ENCODE measurements at regions not wholly inside any gene's neighbourhood (a gene's known extent, or its start where the extent isn't known, plus 50 kb on each side); places are given as distances from the start of the nearest gene placed in this dataset.

DNA sequence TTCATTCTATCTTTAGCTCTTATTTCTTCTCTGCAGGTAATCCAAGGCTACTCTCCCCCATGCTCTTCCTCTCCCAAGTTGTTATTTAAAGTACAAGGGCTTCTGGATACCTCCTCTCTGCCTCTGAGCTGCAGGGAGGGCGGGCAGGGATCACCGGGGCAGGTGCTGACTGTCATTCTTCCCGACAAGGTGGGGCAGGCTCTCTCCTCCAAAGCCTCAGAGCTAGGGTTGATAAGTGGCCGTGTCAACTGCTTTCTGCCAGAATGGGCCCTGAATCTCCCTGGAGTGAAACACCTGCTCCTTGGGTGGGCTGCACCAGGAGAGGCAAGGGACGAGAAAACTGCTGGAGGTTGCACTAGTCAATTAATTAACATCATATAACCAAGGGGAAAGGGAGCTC lies 250.3 kb downstream of the SLC4A3 start:
- TF ChIP-seq, protein P1, sequence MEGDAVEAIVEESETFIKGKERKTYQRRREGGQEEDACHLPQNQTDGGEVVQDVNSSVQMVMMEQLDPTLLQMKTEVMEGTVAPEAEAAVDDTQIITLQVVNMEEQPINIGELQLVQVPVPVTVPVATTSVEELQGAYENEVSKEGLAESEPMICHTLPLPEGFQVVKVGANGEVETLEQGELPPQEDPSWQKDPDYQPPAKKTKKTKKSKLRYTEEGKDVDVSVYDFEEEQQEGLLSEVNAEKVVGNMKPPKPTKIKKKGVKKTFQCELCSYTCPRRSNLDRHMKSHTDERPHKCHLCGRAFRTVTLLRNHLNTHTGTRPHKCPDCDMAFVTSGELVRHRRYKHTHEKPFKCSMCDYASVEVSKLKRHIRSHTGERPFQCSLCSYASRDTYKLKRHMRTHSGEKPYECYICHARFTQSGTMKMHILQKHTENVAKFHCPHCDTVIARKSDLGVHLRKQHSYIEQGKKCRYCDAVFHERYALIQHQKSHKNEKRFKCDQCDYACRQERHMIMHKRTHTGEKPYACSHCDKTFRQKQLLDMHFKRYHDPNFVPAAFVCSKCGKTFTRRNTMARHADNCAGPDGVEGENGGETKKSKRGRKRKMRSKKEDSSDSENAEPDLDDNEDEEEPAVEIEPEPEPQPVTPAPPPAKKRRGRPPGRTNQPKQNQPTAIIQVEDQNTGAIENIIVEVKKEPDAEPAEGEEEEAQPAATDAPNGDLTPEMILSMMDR (IDR thresholded peaks at IDR 0.05), result no peak
- TF ChIP-seq POLR2A (IDR thresholded peaks at IDR 0.05), result no peak

All from thyroid gland (tissue), 4 donors.